HG02623 (cell line): ENCODE measurements at regions not wholly inside any gene's neighbourhood (a gene's known extent, or its start where the extent isn't known, plus 50 kb on each side); places are given as distances from the start of the nearest gene placed in this dataset.

Experiments used
- ATAC-seq: cut with Tn5 transposase; IDR thresholded peaks from one replicate; pipeline ENCODE4 v1.9.1; 2021; ENCODE audit warnings: moderate library complexity; ENCODE audit not compliant: unreplicated experiment

DNA sequence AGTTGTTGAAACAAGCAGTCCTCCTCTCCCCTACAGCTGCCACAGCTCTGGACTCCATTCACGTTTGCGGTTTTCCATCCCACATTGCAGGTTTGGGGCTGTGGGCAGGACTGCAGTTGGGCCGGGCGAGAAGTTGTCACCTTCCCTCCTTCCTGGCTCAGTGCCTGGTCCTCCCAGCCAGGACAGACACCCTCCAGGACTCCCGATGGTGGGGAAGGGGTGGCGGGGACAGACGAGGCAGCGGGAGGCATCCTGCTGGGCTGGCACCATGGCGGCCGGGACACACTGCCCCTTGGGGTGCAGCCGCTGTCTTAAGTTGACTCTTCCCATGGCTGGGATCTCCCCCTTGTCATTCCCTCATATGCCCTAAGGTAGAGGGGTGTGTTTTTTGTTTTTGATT, 615.2 kb downstream of the BRD1 start:
- no peak for ATAC-seq

DNA sequence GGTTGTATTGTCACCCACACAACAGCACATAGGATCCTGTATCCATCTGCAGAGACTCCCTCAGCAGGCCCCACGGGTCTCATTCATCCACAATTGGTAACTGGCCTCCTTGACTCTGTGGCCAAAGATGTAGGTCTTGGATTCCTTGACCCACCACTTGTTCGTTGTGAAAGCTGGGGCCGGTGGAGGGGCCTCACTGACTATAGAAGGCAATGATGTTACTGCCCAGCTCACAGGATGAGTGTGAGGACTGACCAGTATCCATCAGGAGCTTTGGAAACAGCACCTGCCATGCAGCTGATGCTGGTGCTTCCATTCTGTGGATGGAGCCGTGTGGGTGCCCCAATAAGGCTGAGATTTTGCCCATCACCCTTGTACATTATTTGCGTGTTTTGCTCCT, 615.7 kb downstream of the BRD1 start:
- no peak for ATAC-seq

DNA sequence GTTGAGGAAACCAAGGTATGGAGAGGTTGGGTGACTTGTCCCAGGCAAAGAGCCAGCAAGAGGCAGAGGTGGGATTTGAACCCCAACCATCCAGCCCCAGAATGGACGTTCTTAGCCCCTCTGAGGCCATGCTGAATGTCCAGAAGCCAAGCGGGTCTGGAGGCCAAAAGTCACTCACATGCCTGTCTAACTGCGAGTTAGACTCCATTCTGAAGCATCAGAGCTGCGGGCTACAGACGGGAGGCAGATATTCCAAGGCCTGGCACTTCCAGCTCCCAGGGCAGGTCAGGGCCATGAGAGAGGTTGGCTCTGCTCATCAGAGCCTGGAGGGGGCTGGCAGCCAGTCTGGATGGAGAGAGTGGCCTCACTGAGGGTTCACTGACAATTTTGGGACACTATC, 616.5 kb downstream of the BRD1 start:
- no peak for ATAC-seq

DNA sequence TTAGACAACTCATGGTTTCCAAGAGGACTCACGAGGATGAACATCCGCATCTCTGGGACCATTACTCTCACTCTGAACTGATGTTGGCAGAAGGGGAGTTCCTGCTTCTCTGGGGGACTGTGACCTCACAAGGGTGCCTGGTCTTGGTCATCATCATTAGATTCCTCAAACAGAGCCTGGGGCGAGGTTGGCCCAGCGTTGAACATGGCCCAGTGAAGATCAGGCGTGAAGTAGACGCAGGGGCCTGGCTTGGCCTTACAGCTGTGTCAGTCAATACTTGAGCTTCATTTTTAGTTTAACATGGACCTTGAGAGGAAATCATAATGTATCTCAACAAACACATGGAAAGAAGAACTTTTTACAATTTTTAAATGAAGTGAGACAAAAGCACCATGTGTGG, 617.1 kb downstream of the BRD1 start:
- ATAC-seq: no peak

DNA sequence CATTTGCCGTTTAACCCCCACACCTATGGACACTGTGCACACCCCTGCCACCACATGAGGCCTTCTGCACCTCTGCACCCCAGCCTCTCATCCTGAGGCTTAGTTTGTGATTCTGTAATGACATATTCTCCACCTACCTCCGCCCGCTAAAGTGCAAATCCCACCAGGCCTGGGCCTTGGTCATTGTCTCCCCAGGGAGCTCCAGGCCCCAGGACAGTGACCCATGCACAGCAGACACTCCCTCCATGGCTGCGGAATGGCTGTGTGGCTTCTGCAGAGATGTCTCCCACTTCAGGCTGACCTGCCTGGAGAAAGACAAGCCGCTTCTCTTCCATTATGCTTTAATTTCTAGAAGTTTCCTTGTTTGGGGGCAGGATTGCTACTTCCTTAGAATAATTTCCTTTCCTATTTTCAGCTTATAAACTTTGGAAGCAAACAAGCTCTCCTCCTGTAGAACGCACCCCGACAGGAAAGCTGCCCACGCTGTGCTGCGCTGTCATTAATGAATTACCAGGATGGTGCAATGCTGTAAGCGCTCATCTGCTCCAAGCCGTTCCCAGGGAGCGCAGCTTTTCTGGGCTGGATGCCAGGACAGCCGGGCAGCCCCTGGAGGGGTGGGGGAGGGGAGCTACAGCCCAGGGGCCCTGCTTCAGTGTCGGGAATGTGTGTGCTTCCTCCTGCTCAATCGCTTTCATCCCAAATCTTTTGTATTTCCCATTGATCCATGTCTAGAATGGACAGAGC, 618.0 kb downstream of the BRD1 start:
- ATAC-seq: no peak

DNA sequence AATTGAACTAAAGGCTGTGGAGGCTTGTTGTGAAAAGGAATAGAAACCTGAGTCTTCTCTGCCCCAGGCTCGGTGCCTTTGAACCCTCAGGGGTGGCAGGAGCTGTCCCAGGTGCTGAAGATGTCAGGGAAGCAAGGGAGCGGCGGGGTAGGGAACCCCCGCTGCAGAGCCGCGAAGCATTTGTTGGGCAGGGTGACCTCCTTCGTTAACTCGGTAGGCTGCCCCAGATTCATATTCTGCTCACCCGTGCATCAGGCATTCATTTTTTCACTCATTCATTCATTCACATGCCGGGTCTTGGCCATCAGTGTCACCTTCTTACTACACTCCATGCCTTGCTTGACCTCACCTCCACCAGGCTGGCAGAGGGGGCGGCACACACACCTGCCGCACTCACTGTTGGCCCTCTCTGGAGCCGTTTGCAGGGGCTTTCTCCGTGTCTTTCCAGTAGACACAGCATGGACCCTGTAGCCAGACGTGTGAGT, 618.9 kb downstream of the BRD1 start:
- ATAC-seq: no peak

DNA sequence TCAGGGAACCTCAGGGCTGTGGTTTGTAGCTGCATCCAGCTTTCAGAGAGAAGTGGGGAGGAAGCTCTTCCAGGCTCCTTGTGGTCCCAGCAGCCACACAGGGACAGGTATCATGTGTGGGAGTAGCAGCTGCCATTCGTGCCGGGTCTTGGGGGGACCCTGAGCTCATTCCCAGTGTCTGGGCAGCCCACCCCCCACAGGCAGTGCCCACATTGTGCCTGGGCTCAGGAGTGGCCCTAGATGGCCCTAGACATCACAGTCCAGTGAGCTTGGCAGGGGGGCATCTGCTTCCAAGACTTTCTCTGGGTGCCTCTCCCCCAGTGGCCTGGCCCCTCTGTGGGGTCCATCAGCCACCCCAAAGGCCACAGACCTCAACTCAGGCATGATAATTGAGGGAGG, 619.7 kb downstream of the BRD1 start:
- no peak for ATAC-seq

DNA sequence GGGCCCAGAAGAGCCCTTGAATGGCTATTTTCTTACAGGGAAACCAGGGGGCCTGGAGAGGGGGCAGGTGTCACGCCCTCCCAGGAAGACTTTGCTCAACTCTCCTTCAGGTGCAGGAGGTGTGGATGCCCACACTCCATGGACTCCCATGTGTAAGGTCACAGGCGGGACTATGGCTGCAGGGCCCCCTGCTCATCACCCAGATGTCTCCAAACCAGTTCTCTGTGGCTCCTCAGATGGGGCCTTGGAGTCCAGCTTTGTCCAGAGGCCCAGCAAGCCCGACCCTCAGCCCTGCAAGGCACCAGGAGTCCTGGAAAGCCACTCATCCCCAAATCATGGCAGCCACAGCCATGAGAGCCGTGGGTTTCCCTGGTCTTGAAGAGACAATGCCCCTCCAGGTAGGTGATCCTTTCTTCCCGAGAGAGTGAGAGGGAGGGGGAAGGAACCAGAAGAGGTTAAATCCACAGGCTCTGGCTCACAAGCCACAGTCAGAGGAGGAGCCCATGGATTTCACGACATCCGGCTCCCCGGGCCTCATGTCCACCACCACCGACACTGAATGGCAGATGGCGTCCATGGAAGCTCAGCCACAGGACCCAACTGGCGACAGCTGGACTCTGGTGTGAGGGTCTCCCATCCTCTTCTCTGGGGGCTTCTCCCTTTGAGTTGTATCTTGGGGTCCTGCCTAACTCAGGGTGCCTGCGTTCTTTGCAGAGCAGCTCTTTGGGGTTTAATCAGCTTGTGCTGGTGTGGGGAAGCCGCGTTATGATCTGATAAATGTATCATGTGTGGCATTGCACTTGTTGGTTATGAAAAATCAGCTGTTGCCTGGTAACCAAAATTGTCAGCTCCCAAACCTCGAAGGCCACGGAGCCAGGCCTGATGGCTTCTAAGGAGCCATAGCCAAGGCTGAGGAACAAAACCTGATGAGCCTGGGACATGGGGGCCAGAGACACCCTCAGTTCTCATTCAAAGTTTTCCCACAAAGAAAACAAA, 620.4 kb downstream of the BRD1 start:
- no peak for ATAC-seq

DNA sequence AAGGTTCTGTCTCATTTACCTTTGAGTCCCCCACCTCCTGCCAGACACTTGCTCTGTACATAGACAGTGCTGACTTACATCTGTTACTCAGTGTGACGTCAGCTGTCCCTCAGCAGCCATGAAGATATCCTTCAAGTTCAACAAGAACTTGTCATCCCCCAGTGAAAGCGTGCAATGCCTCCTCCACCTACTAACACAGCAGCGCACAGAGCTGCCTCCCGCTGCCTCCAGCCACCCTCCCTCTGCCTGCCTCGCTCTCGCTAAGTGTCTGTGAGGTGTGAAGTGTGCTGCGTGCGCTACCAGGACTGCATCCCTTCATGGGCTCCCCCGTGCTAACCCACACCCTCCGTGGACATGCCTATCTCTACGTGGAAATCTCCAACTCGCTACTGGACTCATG, 621.4 kb downstream of the BRD1 start:
- no peak for ATAC-seq

DNA sequence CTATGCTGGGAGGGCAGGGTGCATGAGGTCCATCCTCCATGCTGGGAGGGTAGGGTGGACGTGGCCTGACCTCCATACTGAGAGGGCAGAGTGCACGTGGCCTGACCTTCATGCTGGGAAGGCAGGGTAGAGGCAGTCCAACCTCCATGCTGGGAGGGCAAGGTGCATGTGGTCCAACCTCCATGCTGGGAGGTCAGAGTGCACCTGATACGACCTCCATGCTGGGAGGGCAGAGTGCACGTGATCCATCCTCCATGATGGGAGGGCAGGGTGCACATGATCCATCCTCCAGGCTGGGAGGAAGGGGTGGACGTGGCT, 622.2 kb downstream of the BRD1 start:
- ATAC-seq: no peak

DNA sequence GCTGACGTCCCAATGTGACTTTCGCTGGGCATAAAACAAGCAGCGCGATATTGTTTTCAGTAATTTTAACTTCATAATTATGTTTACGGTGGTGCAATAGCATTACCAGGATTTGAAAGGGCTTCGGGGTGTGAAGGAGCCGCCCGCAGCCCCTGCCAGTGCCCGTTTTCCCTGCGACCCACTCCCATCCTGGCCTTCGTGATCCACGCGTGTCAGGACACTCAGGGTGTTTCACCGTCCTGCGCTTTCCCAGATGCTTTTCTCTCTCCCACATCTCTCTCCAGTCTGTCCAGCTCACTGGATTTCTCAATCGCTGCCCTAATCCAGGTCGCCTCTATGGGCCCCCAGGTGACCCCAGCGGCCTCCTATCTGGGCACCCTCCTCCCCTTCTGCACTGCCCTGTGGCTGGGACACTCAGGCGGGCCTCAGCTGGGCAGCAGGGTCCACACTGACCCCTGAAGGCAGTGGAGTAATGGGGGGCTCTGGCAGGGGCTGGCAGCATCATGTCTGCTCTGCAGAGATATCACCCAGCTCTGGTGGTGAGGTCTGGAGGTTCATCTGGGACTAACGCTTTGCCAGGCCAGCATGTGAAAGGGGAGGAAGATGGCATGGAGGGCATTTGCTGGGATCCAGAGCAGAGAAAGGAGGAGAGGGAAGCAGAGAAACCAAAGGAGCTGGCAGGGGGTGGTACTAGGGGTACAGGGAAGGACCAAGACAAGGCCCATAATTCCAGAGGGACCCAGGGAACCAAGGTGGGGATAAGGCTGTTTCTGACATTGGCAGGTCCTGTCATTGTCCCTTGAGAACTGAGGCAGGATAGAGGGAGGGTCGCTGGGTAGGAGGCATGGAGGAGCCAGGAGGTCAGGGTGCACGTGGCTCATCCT, 622.8 kb downstream of the BRD1 start:
- no peak for ATAC-seq

DNA sequence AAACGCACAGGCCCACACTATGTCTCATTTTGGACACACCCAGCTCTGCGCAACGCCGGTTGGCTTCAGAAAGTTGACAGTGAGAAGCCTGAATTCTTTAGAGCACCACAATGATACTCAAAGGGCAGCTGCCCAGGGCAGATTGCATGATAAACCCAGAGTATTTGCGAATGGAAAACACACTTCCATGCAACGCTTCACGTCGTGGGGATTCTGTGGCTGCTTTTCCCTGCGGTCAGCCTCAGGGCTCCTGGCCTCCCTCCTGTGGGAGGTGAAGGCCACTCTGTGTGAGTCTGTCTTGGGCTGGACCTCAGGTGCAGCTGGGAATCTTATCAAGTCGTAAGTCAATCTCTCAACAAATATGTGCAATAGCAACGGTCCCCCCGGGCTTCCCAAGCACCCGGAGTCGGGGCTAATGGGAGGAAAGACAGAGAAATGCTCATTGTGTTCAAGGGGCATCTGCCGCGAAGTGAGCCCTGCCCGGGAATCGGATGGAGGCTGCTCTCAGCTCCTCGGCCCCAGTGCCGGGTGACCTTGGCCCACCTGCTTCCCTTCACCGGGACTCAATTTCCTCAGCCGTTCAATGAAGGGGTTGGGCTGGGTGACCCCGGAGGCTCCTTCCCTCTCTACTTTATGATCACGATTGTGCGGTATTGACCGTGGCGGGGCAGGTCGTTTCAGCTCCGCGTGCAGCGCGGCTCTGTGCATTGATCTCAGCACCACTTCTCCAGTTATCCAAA, 623.6 kb downstream of the BRD1 start:
- no peak for ATAC-seq

DNA sequence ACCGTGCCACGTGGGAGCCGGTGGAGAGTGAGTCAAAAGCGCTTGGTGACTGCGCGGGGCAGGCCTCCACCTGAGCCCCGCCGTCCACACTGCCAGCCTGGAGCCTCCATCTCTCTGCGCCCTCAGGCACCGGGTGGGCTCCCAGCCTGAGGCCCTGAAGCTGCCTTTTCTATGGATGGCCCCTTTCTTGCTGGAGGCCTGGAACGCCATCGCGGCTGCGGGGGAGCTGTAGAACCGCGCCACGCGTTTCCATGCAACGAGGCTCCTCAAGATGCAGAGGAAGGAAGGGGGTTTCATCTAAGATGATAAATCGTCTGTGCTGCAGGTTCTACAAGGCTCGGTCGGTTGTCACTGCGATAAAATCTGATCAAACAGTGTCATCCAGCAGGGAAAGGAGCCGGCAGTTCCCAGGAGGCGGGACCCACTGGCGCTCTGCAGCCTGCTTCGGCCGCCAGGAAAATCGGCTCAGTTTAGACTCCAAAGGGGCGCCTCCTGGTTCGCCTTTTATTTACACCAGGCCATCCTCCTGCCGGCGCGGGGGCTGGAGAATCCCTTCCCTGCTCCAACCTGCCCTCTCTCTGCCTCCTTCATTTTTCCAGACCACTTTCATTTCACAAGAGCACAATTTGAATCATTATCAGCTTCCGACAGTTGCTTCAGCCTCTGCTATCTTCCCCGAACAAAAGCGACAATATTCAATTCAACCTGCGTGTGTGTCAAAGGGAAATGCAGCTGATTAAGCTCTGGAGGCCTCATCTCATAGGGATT, 624.4 kb downstream of the BRD1 start:
- no peak for ATAC-seq

DNA sequence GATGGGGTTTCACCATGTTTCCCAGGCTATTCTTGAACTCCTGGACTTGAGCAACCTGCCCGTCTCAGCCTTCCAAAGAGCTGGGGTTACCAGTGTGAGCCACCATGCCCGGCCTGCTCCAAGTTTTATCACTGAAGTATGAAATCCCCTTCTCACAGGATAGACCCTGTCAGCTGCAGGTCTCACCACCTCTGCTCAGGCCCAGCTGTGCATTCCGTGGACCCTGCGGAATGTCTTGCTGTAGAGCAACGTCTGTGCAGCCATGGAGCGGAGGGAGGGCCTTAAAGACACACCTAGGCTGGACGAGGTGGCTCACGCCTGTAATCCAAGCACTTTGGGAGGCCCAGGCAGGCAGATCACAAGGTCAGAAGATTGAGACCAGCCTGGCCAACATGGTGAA, 625.4 kb downstream of the BRD1 start:
- ATAC-seq: no peak

DNA sequence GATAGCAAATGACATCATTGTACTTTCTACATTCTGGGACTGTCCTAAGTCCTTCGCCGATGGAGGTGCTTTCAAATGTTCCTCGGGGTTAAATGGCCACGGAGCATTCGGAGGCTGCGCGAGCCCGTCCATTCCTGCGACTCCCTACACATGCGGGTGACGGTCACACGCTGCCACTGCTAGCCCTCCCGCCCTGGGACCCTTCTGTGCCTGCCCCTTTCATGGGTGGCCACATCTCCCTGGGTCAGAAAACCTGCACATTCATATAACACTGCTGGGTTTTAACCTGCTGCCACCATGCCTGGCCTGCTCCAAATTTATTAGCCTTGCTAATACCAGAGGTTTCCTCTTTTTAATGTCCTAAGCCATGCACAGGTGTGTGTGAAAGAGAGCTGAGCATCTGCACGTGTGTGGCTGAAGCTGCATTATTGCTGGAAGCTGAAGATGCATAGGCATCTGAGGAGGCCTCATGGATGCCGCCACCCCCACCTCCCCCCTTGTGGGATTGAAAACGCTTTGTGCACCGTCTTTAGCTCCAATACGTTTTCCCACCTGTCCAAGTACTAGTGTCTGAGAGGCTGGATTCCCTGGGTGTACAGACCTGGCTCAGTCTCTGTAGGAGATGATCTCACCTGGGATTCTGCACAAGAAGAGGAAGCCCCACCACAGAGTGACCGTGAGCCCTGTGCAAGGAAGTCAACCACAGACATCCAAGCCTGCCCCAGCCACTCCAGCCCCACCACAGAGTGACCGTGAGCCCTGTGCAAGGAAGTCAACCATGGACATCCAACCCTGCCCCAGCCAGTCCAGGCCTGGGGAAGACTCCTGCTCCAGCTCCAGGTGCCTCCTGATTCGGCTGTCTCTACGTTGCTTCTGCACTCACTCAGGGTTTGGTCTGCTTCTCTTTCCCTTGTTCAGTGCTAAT, 626.4 kb downstream of the BRD1 start:
- no peak for ATAC-seq

DNA sequence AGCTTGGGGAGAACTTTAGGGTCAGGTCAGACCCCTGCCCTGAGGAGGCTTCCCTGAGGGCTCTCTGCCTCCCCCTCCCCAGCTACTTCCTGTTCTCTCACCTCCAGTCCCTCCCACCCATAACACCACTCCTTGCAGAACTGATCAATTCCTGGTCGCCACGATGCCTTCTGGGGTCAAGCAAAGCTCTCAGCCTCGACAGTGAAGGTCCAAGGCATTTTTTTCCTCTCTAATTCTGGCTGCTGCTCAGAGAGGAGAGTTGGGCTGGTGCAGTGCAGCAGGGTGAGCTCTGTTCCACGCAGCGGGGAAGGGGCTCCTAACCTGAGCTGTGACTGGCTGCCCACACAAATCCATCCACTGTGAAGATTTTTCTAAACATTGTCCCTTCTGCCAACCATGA, 628.4 kb downstream of the BRD1 start:
- no peak for ATAC-seq

DNA sequence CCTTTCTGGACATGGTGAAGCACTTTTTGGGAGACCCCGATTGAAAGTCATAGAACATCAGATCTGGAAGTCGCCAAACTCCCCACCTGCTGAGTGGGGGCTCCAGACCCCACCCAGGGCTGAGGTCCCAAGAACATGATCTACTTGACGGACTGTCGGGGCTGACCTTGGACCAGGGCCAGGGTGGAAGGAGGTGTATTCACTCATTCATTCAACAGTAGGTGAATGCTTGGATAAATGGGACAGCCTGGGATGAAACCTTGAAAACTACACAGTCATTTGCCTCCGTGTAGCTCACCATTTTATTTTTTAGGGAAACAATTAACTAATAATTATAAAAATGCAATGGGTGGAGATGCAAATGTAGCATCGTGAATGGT, 629.0 kb downstream of the BRD1 start:
- no peak for ATAC-seq

DNA sequence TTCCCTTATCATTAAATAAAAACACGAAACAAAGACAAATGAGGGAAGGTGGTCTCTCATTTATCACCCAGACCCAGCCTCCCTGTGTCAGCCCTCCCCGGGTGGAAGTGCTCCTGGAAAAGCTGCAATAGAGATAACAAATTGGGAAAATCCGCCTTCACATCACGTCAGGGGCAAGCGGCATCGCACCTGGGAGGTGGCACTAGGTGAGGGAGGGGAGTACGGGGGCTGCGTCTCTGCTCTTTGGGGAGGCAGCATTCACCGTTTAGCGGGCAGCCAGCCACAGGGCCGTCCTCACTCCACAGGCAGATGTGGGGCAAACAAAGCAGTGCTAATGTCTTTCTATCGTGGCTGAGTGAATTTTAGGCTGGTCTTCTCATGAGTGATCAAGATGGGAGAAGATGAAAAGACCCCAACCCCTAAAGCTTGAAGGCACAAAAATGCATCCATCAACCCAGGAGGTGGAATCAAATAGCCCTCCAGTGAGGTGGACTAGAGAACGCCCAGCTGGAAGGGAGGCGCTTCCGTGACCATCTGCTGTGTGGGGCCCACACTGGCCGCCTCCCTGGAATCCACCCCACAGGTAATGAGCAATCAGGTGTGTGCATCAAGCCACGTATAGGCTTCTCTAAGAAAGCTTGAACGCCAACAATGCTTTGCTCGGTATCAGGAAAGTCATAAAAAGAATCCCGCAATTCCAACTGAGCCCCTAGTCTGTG, 629.5 kb downstream of the BRD1 start:
- ATAC-seq: no peak
